Tibial nerve (tissue), 4 donors: ENCODE measurements at regions not wholly inside any gene's neighbourhood (a gene's known extent, or its start where the extent isn't known, plus 50 kb on each side); places are given as distances from the start of the nearest gene placed in this dataset.

Source experiments
- CTCF ChIP-seq, 5 experiments: fragments of 200-600 bp in 3 of 5; fragments of 450-650 bp in 2 of 5; sonication (generic) in 3 of 5; IDR thresholded peaks; one replicate each; pipeline ENCODE4 v1.5.1; 2016 to 2019; ENCODE audit warnings: antibody characterized with exemption in 5 of 5, mild to moderate bottlenecking in 3 of 5, moderate library complexity in 2 of 5
- EP300 ChIP-seq, 2 donors: sonication (generic); formaldehyde crosslinking; IDR thresholded peaks; one replicate each; pipeline ENCODE4 v1.6.1; 2017; ENCODE audit warnings: antibody characterized with exemption in 2 of 2, mild to moderate bottlenecking in 1 of 2
- POLR2A ChIP-seq, 2 donors: fragments of 450-650 bp; IDR thresholded peaks; one replicate each; pipeline ENCODE4 v1.6.1; 2017; ENCODE audit warnings: antibody characterized with exemption in 2 of 2, mild to moderate bottlenecking in 2 of 2, moderate library complexity in 2 of 2

GRCh38 chr4:20196476-20196875 lies 55.2 kb upstream of the SLIT2 start:
- TF ChIP-seq POLR2A (IDR thresholded peaks at IDR 0.05) (no peak), CTCF (IDR thresholded peaks at IDR 0.05) (no peak), EP300 (IDR thresholded peaks at IDR 0.05) (no peak)
